ENCODE measurements at regions not wholly inside any gene's neighbourhood (a gene's known extent, or its start where the extent isn't known, plus 50 kb on each side); places are given as distances from the start of the nearest gene placed in this dataset.

DNA sequence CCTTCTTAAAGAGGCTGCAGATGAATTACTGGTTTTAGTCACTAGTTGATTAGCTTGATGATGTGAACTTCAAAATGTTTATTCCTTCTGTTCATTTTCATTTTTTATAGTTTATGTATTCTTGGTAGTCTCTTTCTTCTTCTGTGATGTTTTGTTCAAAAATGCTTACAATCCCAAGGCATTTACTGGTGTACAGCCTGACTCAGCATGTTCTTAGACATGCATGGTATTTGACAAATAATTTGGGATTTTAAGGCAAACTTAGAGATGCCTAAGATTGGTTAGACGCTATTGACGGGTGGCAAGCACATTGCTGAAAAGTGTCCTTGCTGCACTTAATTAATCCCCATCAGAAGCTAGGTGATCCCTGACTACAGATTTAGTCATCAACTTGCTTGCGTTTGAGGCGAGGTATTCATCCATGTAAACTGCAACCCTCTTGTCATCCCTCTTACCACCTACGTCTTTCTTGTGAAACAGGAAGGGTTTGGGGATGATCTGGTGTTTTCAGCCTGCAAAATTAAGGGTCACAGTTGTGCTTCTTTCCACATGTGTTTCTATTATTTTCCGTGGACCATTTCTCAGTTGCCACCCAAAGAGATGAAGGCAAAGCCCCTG is 331.8 kb downstream of the DKK2 start:
- peaks cover 6 to 7% of the 10 kb centered on the region in 2 experiments for H3K9me3 Mint-ChIP-seq
- H2AK5ac ChIP-seq (ENCODE audit: insufficient read length, low read length), result no peak overlapping the region
- no peak overlapping the region for H3K27ac ChIP-seq (ENCODE audit: insufficient read length, low read depth, low read length)
- no peak overlapping the region for H3T11ph ChIP-seq (ENCODE audit: low read length)
- no peaks in the 10 kb centered on the region for H3K79me1 ChIP-seq (ENCODE audit: insufficient read depth, low read depth, low read length, poor library complexity, severe bottlenecking)
- H3K27me3 Mint-ChIP-seq (ENCODE audit: low read depth), result no peaks in the 10 kb centered on the region
- no peak overlapping the region for H3K23ac ChIP-seq (ENCODE audit: insufficient read length, low read depth, low read length)
- TF ChIP-seq CTCF (conservative IDR thresholded peaks at IDR 0.05), result no peak
- H3K23me2 ChIP-seq (ENCODE audit: insufficient read length, low read depth, low read length, poor library complexity, severe bottlenecking), result no peaks in the 10 kb centered on the region
- no peaks in the 10 kb centered on the region for H3K4me1 Mint-ChIP-seq
- WGBS (ENCODE audit: extremely low coverage, insufficient read length, low lambda C conversion rate), result no CpG with 5 or more reads among the region's 6 CpGs
- no peak overlapping the region for H4K91ac ChIP-seq (ENCODE audit: insufficient read length, low read depth, low read length)
- no peak overlapping the region for H2BK12ac ChIP-seq (ENCODE audit: insufficient read length, low read depth, low read length)
- H3K27me3 ChIP-seq (ENCODE audit: insufficient read depth, low read length), result no peaks in the 10 kb centered on the region
- no peak overlapping the region for H3K27ac Mint-ChIP-seq
- no peaks in the 10 kb centered on the region for H3K9me3 ChIP-seq (ENCODE audit: control insufficient read depth, low read depth, low read length)
- H2AFZ ChIP-seq (ENCODE audit: low read length), result no peak overlapping the region
- no peak overlapping the region for H3K4me2 ChIP-seq (ENCODE audit: insufficient read depth, insufficient read length, low read length)
- H3K18ac ChIP-seq (ENCODE audit: insufficient read length, low read depth, low read length), result no peak overlapping the region
- H4K8ac ChIP-seq (replicated peaks; ENCODE audit: insufficient read length, low read depth, low read length), result no peak overlapping the region
- no peak overlapping the region for H2BK15ac ChIP-seq (ENCODE audit: low read depth, low read length)
- no peaks in the 10 kb centered on the region for H4K20me1 ChIP-seq (ENCODE audit: control insufficient read depth, insufficient read depth, insufficient read length)
- H3K14ac ChIP-seq (ENCODE audit: insufficient read depth, low read length), result no peak overlapping the region
- H2BK120ac ChIP-seq (ENCODE audit: low read depth, low read length, poor library complexity, severe bottlenecking), result no peak overlapping the region
- no peak overlapping the region for H4K5ac ChIP-seq (ENCODE audit: insufficient read length, low read depth, low read length)
- H3K4ac ChIP-seq (ENCODE audit: low read depth, low read length), result no peak overlapping the region
- H3K56ac ChIP-seq (ENCODE audit: insufficient read length, low read depth, low read length), result no peak overlapping the region
- no peak overlapping the region for H3K9ac ChIP-seq (ENCODE audit: extremely low read depth, insufficient read length, low read length)
- no peak overlapping the region for H3K4me3 Mint-ChIP-seq
- H3K36me3 Mint-ChIP-seq (ENCODE audit: insufficient read depth in 1 of 3, low read depth in 3 of 3), result no peaks in the 10 kb centered on the region; a peak in 1 of 7 replicates
- H2BK20ac ChIP-seq (ENCODE audit: low read depth, low read length, poor library complexity, severe bottlenecking), result no peak overlapping the region
- no peaks in the 10 kb centered on the region for H3K79me2 ChIP-seq (ENCODE audit: insufficient read depth, low read length)
- no peak for DNase-seq
- no peak overlapping the region for H2BK5ac ChIP-seq (ENCODE audit: insufficient read length, low read length)
- H3K4me1 ChIP-seq (ENCODE audit: insufficient read depth, low read length), result no peaks in the 10 kb centered on the region

Measured in H9 (cell line).